NCI-H2171 (cell line): ENCODE measurements at regions not wholly inside any gene's neighbourhood (a gene's known extent, or its start where the extent isn't known, plus 50 kb on each side); places are given as distances from the start of the nearest gene placed in this dataset.
"Not testable (repeated sequence)": the region's sequence is repeated elsewhere in the genome, so short reads cannot be mapped to it uniquely, and the experiment has no call there.

Experiments
- DNase-seq: peaks from one replicate; lab custom pipeline; 2025; lab: John Stamatoyannopoulos, UW

- DNase-seq: no peak
These were observed 188.8 kb upstream of the GLRA1 start for GRCh38 chr5:152113401-152113800.

GRCh38 chr5:152107220-152107619 is 182.6 kb upstream of the GLRA1 start:
- no peak for DNase-seq

- no peak for DNase-seq
These were observed 181.9 kb upstream of the GLRA1 start for GRCh38 chr5:152106571-152106970.

- DNase-seq: no peak
These were observed 180.4 kb upstream of the GLRA1 start for GRCh38 chr5:152105085-152105484.

DNA sequence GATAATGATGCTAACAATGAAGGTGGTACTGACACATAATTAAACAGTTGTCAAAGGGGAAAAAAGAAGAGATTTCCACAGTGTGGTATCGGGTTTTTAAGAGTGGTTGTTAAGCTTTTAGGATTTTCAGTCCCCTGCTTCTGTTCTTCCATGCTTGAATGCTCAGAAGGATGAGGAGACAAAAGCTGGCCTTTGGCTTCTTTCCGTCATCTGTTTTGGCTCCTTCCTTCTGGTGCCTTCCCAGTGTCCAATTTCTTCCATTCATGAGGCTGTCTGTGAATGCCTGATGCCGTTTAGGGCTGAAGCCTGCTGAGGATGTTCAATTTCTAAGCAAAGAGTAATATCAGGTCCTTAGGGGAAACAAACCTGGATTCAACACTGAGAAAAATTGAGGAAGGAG is 179.6 kb upstream of the GLRA1 start:
- DNase-seq: no peak

DNA sequence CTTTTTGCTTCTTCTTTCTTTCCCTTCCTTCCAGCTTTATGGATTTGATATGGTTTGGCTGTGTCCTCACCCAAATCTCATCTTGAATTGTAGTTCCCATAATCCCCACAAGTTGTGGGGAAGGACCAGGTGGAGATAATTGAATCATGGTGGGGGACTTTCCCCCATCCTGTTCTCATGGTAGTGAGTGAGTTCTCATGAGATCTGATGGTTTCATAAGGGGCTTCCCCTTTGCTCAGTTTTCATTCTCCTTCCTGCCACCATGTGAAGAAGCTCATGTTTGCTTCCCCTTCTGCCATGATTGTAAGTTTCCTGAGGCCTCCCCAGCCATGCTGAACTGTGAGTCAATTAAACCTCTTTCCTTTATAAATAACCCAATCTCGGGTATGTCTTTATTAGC is 178.3 kb upstream of the GLRA1 start:
- DNase-seq: not testable (repeated sequence)

GRCh38 chr5:152102057-152102456 is 177.4 kb upstream of the GLRA1 start:
- DNase-seq: no peak

GRCh38 chr5:152100462-152100861 is 175.8 kb upstream of the GLRA1 start:
- no peak for DNase-seq

DNA sequence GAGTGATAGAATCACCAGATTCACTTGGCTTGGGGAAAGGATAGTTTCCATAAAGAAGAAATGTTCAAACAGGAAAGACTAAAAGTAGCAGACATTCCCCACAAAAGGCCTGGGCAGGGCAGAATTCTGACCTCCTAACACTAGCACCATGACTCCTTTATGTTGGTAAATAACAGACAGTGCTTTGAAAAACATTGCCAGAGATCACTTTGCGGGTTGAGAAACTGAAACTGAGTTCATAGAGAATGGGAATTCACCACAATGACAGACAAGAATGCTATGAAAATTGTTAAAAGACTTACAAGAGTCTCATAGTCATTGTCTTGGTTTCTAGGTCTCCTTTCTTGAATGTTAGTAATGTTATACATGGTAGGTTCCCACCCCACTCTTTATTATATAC is 172.5 kb upstream of the GLRA1 start:
- no peak for DNase-seq

DNA sequence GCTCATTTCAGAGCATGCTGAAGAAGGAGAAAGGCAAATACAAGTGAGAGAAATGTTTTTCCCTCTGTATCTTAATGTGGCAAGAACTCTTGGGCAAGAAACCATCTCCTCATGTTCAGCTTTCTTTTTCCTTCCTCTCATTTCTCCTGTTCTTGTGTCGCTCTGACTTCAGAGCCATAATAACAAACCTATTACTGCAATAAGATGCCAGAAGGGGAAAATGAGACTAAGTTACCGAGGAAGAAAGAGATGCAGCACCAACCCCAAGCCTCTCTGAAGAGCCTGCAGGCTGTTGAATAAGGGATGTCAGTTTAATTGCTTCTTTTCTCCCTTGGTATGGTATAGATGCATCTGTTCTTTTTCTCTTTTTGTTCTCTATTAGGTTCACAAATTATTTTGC is 170.1 kb upstream of the GLRA1 start:
- no peak for DNase-seq

GRCh38 chr5:152094060-152094459 is 169.4 kb upstream of the GLRA1 start:
- DNase-seq: no peak

DNA sequence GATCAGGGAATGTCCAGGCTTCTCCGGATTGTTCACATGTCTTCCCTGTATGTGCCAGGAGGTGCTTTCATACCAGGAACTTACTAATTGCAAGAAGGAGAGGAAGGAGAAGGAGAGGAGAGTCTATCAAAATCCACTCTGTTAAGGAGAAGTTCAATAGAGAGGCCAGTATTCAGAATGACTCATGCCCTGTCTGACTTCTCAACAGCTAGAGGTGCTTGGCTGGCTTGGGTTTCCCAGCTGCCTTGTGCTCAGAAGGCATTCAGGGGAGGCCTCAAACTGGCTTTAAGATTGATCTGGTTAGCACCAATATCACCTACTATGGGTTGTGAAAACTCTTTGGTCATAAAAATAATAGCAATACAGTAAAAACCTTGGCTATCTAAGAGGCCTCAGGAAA is 167.9 kb upstream of the GLRA1 start:
- no peak for DNase-seq

DNA sequence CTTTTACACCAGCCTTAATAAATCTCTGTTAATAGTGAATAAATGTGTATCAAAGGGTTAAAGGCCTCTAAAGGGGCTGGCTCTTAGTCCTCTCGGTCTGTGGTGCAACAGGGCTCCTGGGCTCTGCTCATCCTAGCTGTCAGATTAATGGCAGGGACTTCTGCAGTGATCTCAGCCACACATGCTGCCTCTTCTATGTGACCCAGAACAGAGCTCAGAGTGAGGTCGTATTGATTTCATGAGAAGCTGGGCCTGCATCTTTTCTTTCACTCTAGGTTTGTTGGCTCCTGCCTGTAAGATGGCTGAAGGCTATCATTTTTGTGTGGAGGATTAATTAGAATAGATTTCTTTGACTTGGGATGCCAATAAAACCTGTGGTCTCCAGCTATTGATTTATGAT is 165.0 kb upstream of the GLRA1 start:
- no peak for DNase-seq

- DNase-seq: no peak
These were observed 162.0 kb upstream of the GLRA1 start for GRCh38 chr5:152086668-152087067.

DNA sequence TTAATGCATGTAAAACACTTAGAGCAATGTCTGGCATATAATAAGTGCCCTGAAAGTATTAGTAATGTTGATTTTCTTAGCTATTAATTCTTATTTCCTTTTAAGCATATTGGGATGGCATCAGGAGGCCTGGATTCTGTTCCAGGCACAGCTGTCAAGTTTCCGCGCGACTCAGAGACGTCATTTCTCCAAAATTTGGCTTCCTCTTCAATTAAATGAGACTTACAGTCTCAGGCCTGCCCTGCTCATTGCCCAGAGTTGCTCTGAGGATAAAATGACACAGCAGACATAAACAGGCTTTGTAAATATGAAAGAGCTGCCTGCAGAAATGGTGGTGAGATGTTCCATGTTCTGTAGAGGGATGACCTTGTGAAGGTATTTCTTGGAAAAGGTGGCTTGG is 159.8 kb upstream of the GLRA1 start:
- no peak for DNase-seq

GRCh38 chr5:152083231-152083630 is 158.6 kb upstream of the GLRA1 start:
- no peak for DNase-seq

DNA sequence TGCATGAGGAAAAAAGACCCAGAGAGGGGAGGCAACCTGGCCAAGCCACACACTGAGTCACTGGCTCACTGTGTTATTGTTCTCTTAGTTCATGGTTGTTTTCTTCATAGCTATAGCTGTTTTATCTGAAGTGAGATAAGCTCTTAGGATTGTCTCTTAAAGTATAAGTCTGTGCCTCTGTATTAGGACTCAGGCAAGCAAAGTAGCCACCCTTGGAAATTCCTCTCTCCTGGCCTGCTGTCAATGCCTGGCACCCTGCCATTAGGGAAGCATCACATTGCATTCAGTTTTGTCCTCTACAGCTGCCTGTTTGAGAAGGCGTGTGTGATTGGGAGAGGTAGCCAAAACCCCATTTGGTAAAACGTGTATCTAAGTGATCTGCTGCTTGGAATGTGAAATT is 147.4 kb upstream of the GLRA1 start:
- no peak for DNase-seq

- no peak for DNase-seq
These were observed 145.9 kb upstream of the GLRA1 start for GRCh38 chr5:152070591-152070990.

GRCh38 chr5:152066784-152067183 is 142.1 kb upstream of the GLRA1 start:
- no peak for DNase-seq

GRCh38 chr5:152063004-152063403 is 138.4 kb upstream of the GLRA1 start:
- DNase-seq: no peak

GRCh38 chr5:152061095-152061494 is 136.4 kb upstream of the GLRA1 start:
- no peak for DNase-seq

- DNase-seq: no peak
These were observed 133.6 kb upstream of the GLRA1 start for GRCh38 chr5:152058267-152058666.

DNA sequence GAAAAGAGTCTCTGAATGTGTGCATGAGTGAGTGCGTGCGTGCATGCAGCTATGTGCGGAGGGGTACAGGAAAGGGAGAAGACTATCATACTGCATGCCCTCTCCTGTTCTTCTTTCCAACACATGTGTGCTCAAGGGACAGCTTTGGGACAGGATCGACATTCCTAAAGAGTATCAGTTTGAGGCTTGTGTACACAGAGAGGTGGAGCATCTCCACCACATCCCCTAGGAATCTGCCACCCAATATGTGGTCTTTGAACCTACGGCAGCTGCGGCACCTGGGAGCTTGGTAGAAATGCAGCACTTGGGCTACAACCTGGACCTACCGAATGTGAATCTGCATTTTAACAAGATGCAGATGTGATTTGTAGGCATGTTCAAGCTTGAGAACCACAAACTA is 132.3 kb upstream of the GLRA1 start:
- no peak for DNase-seq

GRCh38 chr5:152052470-152052869 is 127.8 kb upstream of the GLRA1 start:
- no peak for DNase-seq
